BJ (cell line): ENCODE measurements at regions not wholly inside any gene's neighbourhood (a gene's known extent, or its start where the extent isn't known, plus 50 kb on each side); places are given as distances from the start of the nearest gene placed in this dataset.

Experiments used
- CTCF ChIA-PET: fragments of 350-600 bp; formaldehyde crosslinking; extraction: SDS; loops from one replicate; lab custom pipeline; 2021; ENCODE audit warnings: antibody characterized with exemption, inconsistent platforms; lab: Yijun Ruan, JAX
- POLR2A ChIA-PET: fragments of 300-600 bp; sonication (Branson Sonifier 250); formaldehyde crosslinking; extraction: SDS; loops from one replicate; lab custom pipeline; 2021; ENCODE audit warnings: antibody characterized with exemption; lab: Charles Lee
- DNase-seq: peaks from one replicate; pipeline ENCODE4 v3.0.0-alpha.2; 2011; ENCODE audit warnings: low read depth
- H3K27me3 ChIP-seq: 2 replicates; pipeline ENCODE4 v1.6.0; 2011; ENCODE audit warnings: low read length; ENCODE audit not compliant: control insufficient read depth, insufficient read depth
- H3K36me3 ChIP-seq: 2 replicates; pipeline ENCODE4 v1.5.1; 2011; ENCODE audit warnings: low read length; ENCODE audit not compliant: control insufficient read depth, insufficient read depth
- H3K4me3 ChIP-seq: 2 replicates; pipeline ENCODE4 v1.5.1; 2011; ENCODE audit warnings: low read depth, mild to moderate bottlenecking, control low read depth, low read length
- CTCF ChIP-seq: IDR thresholded peaks from 2 replicates; pipeline ENCODE4 v1.5.1; 2011; ENCODE audit warnings: low read depth, mild to moderate bottlenecking, control low read depth, inconsistent platforms, low read length, moderate library complexity; ENCODE audit not compliant: insufficient read depth

GRCh38 chr13:70571221-70571620 is 463.0 kb upstream of the KLHL1 start:
- Histone ChIP-seq H3K27me3 (no peaks in the 10 kb centered on the region), H3K36me3 (no peaks in the 10 kb centered on the region), H3K4me3 (no peak overlapping the region)
- ChIA-PET POLR2A (no interaction called here), CTCF (interaction anchor here (0.6 kb wide), 1 partner anchor 100 kb away, joined by 3 read pairs; no protein-coding TSS in a partner anchor)
- no peak for TF ChIP-seq CTCF
- DNase-seq: no peak

GRCh38 chr13:70568571-70568970 is 460.3 kb upstream of the KLHL1 start:
- no peaks in the 10 kb centered on the region for H3K36me3 ChIP-seq
- ChIA-PET CTCF (no interaction called here), POLR2A (no interaction called here)
- H3K4me3 ChIP-seq: no peak overlapping the region
- peak; percentile 0 for DNase-seq
- no peaks in the 10 kb centered on the region for H3K27me3 ChIP-seq
- TF ChIP-seq CTCF: peak; percentile 23; the same call in 1 of the 2 replicates

DNA sequence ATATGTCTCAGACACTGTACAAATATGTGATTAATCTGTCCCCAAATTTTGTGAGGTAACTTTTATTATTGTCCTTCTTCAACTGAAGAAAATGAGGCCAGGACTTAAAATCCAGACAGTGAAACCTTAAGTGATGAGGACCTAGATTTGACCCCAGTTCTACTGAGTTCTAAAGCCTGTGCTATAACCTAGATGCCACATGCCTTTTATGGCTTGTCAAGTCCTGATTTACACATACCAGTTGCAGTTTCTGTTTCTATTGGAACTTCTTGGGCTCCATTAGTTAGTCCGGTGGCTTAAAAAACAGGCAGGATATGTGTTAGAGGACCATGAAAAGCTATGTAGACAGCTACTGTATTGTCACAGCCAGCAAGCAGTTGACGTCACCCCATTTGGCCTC is 436.5 kb upstream of the KLHL1 start:
- TF ChIP-seq CTCF: no peak

GRCh38 chr13:70541451-70541850 is 433.2 kb upstream of the KLHL1 start:
- POLR2A ChIA-PET: no interaction called here
- DNase-seq: no peak
- H3K36me3 ChIP-seq: no peaks in the 10 kb centered on the region
- no peak for TF ChIP-seq CTCF
- H3K27me3 ChIP-seq: no peaks in the 10 kb centered on the region
- H3K4me3 ChIP-seq: no peak overlapping the region
- CTCF ChIA-PET: no interaction called here

More for the DNA sequence above, 436.5 kb upstream of the KLHL1 start:
- DNase-seq: no peak
- Histone ChIP-seq H3K27me3 (no peaks in the 10 kb centered on the region), H3K36me3 (no peaks in the 10 kb centered on the region), H3K4me3 (no peak overlapping the region)
- POLR2A ChIA-PET: no interaction called here
- CTCF ChIA-PET: no interaction called here

- ChIA-PET CTCF (no interaction called here), POLR2A (no interaction called here)
- no peak for TF ChIP-seq CTCF
Measured at GRCh38 chr13:70534466-70534865, 426.2 kb upstream of the KLHL1 start.

More at GRCh38 chr13:70534466-70534865, 426.2 kb upstream of the KLHL1 start:
- H3K27me3 ChIP-seq: no peaks in the 10 kb centered on the region
- no peaks in the 10 kb centered on the region for H3K36me3 ChIP-seq
- no peak for DNase-seq
- no peak overlapping the region for H3K4me3 ChIP-seq
